ENCODE measurements at regions not wholly inside any gene's neighbourhood (a gene's known extent, or its start where the extent isn't known, plus 50 kb on each side); places are given as distances from the start of the nearest gene placed in this dataset.

DNA sequence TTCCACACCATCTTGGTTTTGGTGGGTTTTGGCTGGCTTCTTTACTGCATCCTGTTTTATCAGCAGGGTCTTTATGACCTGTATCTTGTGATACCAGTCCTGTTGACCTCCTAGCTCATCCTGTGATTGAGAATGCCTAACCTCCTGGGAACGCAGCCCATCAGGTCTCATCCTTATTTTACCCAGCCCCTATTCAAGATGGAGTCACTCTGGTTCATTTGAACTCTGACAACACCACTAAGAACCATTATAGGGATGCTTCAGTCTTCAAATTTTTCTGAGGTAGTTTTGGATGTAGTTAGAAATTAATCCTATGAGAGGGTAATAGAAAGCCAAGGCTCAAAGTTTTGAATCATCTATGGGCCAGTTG, 287.8 kb upstream of the SLC39A10 start (continued):
- TF ChIP-seq SP7 (tag by site-specific recombination; IDR thresholded peaks at IDR 0.05), result no peak
- TF ChIP-seq ZNF16 (tag by site-specific recombination; IDR thresholded peaks at IDR 0.05; ENCODE audit: low read depth), result no peak
- TF ChIP-seq ZSCAN23 (tag by site-specific recombination; IDR thresholded peaks at IDR 0.05), result no peak

DNA sequence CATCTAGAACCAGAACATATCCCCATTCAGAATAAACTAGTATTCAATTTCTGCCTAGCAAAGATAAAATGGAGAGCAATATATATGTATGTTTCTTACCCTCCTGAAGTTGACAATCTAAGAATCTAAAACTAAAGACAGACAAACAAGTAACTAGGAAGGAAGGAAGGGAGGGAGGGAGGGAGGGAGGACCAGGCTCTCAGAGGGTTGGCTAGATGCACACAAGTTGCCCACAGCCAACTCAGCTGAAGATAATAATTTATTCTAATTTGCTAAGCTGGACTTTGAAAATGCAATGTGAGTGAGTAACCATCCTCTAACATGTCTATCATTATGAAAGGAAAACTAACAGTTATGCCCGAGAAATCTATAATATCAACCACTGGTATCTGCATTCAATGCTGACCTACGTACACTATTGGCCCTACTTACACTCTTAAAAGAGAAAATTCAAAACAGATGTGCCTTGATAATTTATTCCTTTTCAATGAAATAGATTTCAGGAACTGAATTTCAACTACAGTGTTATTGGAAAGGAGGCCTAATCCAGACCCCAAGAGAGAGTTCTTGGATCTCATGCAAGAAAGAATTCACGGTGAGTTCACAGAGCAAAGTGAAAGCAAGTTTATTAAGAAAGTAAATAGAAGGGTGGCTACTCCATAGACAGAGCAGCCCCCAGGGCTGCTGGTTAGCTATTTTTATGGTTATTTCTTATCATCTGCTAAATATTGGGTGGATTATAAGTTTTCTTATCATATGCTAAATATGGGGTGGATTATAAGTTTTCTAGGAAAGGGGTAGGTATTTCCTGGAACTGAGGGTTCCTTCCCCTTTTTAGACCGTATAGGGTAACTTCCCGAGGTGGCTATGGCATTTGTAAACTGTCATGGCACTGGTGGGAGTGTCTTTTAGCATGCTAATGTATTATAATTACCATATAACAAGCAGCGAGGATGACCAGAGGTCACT, 288.5 kb upstream of the SLC39A10 start:
- Histone ChIP-seq H3K9me3 (ENCODE audit: control insufficient read depth, insufficient read depth, low read depth, low read length) (no peaks in the 10 kb centered on the region), H3K4me1 (ENCODE audit: control insufficient read depth, insufficient read depth, low read length) (no peaks in the 10 kb centered on the region), H3K36me3 (ENCODE audit: control insufficient read depth in 2 of 2, insufficient read depth in 1 of 2, low read length in 2 of 2) (no peaks in the 10 kb centered on the region), H3K4me3 (ENCODE audit: low read depth, low read length) (no peak overlapping the region), H3K27ac (ENCODE audit: extremely low read depth, low read depth, low read length) (no peak overlapping the region)
- ChIA-PET CTCF (no interaction called here), POLR2A (no interaction called here)
- TF ChIP-seq, protein P1, sequence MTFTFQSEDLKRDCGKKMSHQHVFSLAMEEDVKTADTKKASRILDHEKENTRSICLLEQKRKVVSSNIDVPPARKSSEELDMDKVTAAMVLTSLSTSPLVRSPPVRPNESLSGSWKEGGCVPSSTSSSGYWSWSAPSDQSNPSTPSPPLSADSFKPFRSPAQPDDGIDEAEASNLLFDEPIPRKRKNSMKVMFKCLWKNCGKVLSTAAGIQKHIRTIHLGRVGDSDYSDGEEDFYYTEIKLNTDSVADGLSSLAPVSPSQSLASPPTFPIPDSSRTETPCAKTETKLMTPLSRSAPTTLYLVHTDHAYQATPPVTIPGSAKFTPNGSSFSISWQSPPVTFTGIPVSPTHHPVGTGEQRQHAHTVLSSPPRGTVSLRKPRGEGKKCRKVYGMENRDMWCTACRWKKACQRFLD (tag by site-specific recombination; IDR thresholded peaks at IDR 0.05), result no peak
- TF ChIP-seq ZNF354C (tag by site-specific recombination; IDR thresholded peaks at IDR 0.05; ENCODE audit: borderline replicate concordance, low read depth) (no peak), ZBTB7A (tag by site-specific recombination; IDR thresholded peaks at IDR 0.05; ENCODE audit: low read depth) (no peak), ZNF311 (tag by site-specific recombination; IDR thresholded peaks at IDR 0.05; ENCODE audit: borderline replicate concordance) (no peak), ZNF112 (tag by site-specific recombination; IDR thresholded peaks at IDR 0.05) (no peak), GLI4 (tag by site-specific recombination; IDR thresholded peaks at IDR 0.05) (no peak), SP2 (tag by site-specific recombination; IDR thresholded peaks at IDR 0.05) (no peak), ZNF76 (tag by site-specific recombination; IDR thresholded peaks at IDR 0.05; ENCODE audit: borderline replicate concordance, low read depth) (no peak), ZNF560 (tag by site-specific recombination; IDR thresholded peaks at IDR 0.05; ENCODE audit: borderline replicate concordance) (no peak), KLF8 (tag by site-specific recombination; IDR thresholded peaks at IDR 0.05) (no peak)
- TF ChIP-seq, protein P2, sequence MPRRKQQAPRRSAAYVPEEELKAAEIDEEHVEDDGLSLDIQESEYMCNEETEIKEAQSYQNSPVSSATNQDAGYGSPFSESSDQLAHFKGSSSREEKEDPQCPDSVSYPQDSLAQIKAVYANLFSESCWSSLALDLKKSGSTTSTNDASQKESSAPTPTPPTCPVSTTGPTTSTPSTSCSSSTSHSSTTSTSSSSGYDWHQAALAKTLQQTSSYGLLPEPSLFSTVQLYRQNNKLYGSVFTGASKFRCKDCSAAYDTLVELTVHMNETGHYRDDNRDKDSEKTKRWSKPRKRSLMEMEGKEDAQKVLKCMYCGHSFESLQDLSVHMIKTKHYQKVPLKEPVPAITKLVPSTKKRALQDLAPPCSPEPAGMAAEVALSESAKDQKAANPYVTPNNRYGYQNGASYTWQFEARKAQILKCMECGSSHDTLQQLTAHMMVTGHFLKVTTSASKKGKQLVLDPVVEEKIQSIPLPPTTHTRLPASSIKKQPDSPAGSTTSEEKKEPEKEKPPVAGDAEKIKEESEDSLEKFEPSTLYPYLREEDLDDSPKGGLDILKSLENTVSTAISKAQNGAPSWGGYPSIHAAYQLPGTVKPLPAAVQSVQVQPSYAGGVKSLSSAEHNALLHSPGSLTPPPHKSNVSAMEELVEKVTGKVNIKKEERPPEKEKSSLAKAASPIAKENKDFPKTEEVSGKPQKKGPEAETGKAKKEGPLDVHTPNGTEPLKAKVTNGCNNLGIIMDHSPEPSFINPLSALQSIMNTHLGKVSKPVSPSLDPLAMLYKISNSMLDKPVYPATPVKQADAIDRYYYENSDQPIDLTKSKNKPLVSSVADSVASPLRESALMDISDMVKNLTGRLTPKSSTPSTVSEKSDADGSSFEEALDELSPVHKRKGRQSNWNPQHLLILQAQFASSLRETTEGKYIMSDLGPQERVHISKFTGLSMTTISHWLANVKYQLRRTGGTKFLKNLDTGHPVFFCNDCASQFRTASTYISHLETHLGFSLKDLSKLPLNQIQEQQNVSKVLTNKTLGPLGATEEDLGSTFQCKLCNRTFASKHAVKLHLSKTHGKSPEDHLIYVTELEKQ (tag by site-specific recombination; IDR thresholded peaks at IDR 0.05; ENCODE audit: borderline replicate concordance), result no peak

DNA sequence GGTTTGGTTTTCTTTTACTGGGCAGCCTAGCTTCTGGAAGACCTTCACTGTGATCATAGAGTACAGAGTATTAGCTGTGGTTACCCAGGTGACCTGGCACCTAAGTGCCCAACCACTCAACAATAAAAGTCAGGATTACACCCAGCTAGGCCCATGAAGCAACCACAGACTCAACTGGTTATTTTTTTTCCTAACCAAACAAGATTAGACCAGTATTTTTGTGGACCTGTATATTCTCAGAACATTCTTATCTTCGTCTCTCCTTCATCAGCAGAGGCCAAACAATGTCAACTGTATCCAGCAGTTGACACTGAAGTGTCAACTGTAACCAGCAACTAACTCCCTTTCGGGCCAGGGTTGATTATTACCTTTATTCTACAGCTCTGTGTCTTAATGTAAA, 289.2 kb upstream of the SLC39A10 start:
- no peak for TF ChIP-seq ZNF2 (tag by site-specific recombination; IDR thresholded peaks at IDR 0.05)
- TF ChIP-seq ZNF16 (tag by site-specific recombination; IDR thresholded peaks at IDR 0.05; ENCODE audit: low read depth), result no peak
- no peak for TF ChIP-seq YY1 (tag by site-specific recombination; IDR thresholded peaks at IDR 0.05)
- TF ChIP-seq ZIC2 (tag by site-specific recombination; IDR thresholded peaks at IDR 0.05), result no peak
- TF ChIP-seq, protein P3, sequence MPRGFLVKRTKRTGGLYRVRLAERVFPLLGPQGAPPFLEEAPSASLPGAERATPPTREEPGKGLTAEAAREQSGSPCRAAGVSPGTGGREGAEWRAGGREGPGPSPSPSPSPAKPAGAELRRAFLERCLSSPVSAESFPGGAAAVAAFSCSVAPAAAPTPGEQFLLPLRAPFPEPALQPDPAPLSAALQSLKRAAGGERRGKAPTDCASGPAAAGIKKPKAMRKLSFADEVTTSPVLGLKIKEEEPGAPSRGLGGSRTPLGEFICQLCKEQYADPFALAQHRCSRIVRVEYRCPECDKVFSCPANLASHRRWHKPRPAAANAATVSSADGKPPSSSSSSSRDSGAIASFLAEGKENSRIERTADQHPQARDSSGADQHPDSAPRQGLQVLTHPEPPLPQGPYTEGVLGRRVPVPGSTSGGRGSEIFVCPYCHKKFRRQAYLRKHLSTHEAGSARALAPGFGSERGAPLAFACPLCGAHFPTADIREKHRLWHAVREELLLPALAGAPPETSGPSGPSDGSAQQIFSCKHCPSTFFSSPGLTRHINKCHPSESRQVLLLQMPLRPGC (tag by site-specific recombination; IDR thresholded peaks at IDR 0.05), result no peak
- no peak for TF ChIP-seq ZNF571 (tag by site-specific recombination; IDR thresholded peaks at IDR 0.05)
- no peaks in the 10 kb centered on the region for H3K4me1 ChIP-seq (ENCODE audit: control insufficient read depth, insufficient read depth, low read length)
- POLR2A ChIA-PET, result no interaction called here
- H3K4me3 ChIP-seq (ENCODE audit: low read depth, low read length), result no peak overlapping the region
- CTCF ChIA-PET, result no interaction called here
- H3K27ac ChIP-seq (ENCODE audit: extremely low read depth, low read depth, low read length), result no peak overlapping the region
- no peaks in the 10 kb centered on the region for H3K9me3 ChIP-seq (ENCODE audit: control insufficient read depth, insufficient read depth, low read depth, low read length)
- no peaks in the 10 kb centered on the region for H3K36me3 ChIP-seq (ENCODE audit: control insufficient read depth in 2 of 2, insufficient read depth in 1 of 2, low read length in 2 of 2)
